ENCODE measurements at regions not wholly inside any gene's neighbourhood (a gene's known extent, or its start where the extent isn't known, plus 50 kb on each side); places are given as distances from the start of the nearest gene placed in this dataset.

- Histone ChIP-seq H3K27ac (ENCODE audit: low read depth, low read length) (no peak overlapping the region), H3K4me1 (ENCODE audit: control insufficient read depth in 1 of 2, insufficient read depth in 2 of 2, low read length in 2 of 2) (no peaks in the 10 kb centered on the region), H3K27me3 (ENCODE audit: control insufficient read depth in 1 of 2, insufficient read depth in 2 of 2, low read length in 2 of 2) (no peaks in the 10 kb centered on the region), H3K4me3 (ENCODE audit: low read depth in 1 of 2, low read length in 2 of 2) (no peak overlapping the region), H3K9me3 (ENCODE audit: control insufficient read depth in 1 of 2, low read length in 2 of 2) (no peaks in the 10 kb centered on the region), H3K9ac (ENCODE audit: low read depth in 1 of 2, low read length in 2 of 2) (no peak overlapping the region), H3K36me3 (ENCODE audit: control insufficient read depth in 1 of 2, insufficient read depth in 2 of 2, low read length in 2 of 2) (no peaks in the 10 kb centered on the region)
Measured at GRCh38 chr12:125458552-125459268, 393.5 kb downstream of the AACS start.

- no peaks in the 10 kb centered on the region for H3K27me3 ChIP-seq (ENCODE audit: control insufficient read depth in 1 of 2, insufficient read depth in 2 of 2, low read length in 2 of 2)
- H3K36me3 ChIP-seq (ENCODE audit: control insufficient read depth in 1 of 2, insufficient read depth in 2 of 2, low read length in 2 of 2) = no peaks in the 10 kb centered on the region
- H3K4me1 ChIP-seq (ENCODE audit: control insufficient read depth in 1 of 2, insufficient read depth in 2 of 2, low read length in 2 of 2) = no peaks in the 10 kb centered on the region
- no peak overlapping the region for H3K27ac ChIP-seq (ENCODE audit: low read depth, low read length)
- H3K9me3 ChIP-seq (ENCODE audit: control insufficient read depth in 1 of 2, low read length in 2 of 2) = no peaks in the 10 kb centered on the region
- H3K4me3 ChIP-seq (ENCODE audit: low read depth in 1 of 2, low read length in 2 of 2) = no peak overlapping the region
- H3K9ac ChIP-seq (ENCODE audit: low read depth in 1 of 2, low read length in 2 of 2) = no peak overlapping the region
Measured at GRCh38 chr12:125461831-125462230, 396.6 kb downstream of the AACS start.

GRCh38 chr12:125463386-125463785 is 398.2 kb downstream of the AACS start:
- Histone ChIP-seq H3K4me3 (ENCODE audit: low read depth in 1 of 2, low read length in 2 of 2) (no peak overlapping the region), H3K27ac (ENCODE audit: low read depth, low read length) (no peak overlapping the region), H3K27me3 (ENCODE audit: control insufficient read depth in 1 of 2, insufficient read depth in 2 of 2, low read length in 2 of 2) (no peaks in the 10 kb centered on the region), H3K36me3 (ENCODE audit: control insufficient read depth in 1 of 2, insufficient read depth in 2 of 2, low read length in 2 of 2) (no peaks in the 10 kb centered on the region), H3K9ac (ENCODE audit: low read depth in 1 of 2, low read length in 2 of 2) (no peak overlapping the region), H3K9me3 (ENCODE audit: control insufficient read depth in 1 of 2, low read length in 2 of 2) (no peaks in the 10 kb centered on the region), H3K4me1 (ENCODE audit: control insufficient read depth in 1 of 2, insufficient read depth in 2 of 2, low read length in 2 of 2) (no peaks in the 10 kb centered on the region)

GRCh38 chr12:125467363-125467762 is 402.1 kb downstream of the AACS start:
- Histone ChIP-seq H3K9me3 (ENCODE audit: control insufficient read depth in 1 of 2, low read length in 2 of 2) (no peaks in the 10 kb centered on the region), H3K27ac (ENCODE audit: low read depth, low read length) (no peak overlapping the region), H3K27me3 (ENCODE audit: control insufficient read depth in 1 of 2, insufficient read depth in 2 of 2, low read length in 2 of 2) (no peaks in the 10 kb centered on the region), H3K9ac (ENCODE audit: low read depth in 1 of 2, low read length in 2 of 2) (no peak overlapping the region), H3K36me3 (ENCODE audit: control insufficient read depth in 1 of 2, insufficient read depth in 2 of 2, low read length in 2 of 2) (no peaks in the 10 kb centered on the region), H3K4me1 (ENCODE audit: control insufficient read depth in 1 of 2, insufficient read depth in 2 of 2, low read length in 2 of 2) (peaks cover 0 to 4% of the 10 kb centered on the region in 2 donors), H3K4me3 (ENCODE audit: low read depth in 1 of 2, low read length in 2 of 2) (no peak overlapping the region)

- Histone ChIP-seq H3K9ac (ENCODE audit: low read depth in 1 of 2, low read length in 2 of 2) (no peak overlapping the region), H3K4me1 (ENCODE audit: control insufficient read depth in 1 of 2, insufficient read depth in 2 of 2, low read length in 2 of 2) (peaks cover 0 to 4% of the 10 kb centered on the region in 2 donors), H3K27ac (ENCODE audit: low read depth, low read length) (no peak overlapping the region), H3K4me3 (ENCODE audit: low read depth in 1 of 2, low read length in 2 of 2) (no peak overlapping the region), H3K36me3 (ENCODE audit: control insufficient read depth in 1 of 2, insufficient read depth in 2 of 2, low read length in 2 of 2) (no peaks in the 10 kb centered on the region), H3K9me3 (ENCODE audit: control insufficient read depth in 1 of 2, low read length in 2 of 2) (no peaks in the 10 kb centered on the region), H3K27me3 (ENCODE audit: control insufficient read depth in 1 of 2, insufficient read depth in 2 of 2, low read length in 2 of 2) (no peaks in the 10 kb centered on the region)
Measured at GRCh38 chr12:125469683-125470082, 404.4 kb downstream of the AACS start.

- H3K4me1 ChIP-seq (ENCODE audit: control insufficient read depth in 1 of 2, insufficient read depth in 2 of 2, low read length in 2 of 2) = peaks cover 0 to 4% of the 10 kb centered on the region in 2 donors
- H3K4me3 ChIP-seq (ENCODE audit: low read depth in 1 of 2, low read length in 2 of 2) = no peak overlapping the region
- no peak overlapping the region for H3K27ac ChIP-seq (ENCODE audit: low read depth, low read length)
Measured at GRCh38 chr12:125470838-125471783, 405.9 kb downstream of the AACS start.

GRCh38 chr12:125473501-125473900 is 408.3 kb downstream of the AACS start:
- Histone ChIP-seq H3K4me3 (ENCODE audit: low read depth in 1 of 2, low read length in 2 of 2) (no peak overlapping the region), H3K9ac (ENCODE audit: low read depth in 1 of 2, low read length in 2 of 2) (no peak overlapping the region), H3K36me3 (ENCODE audit: control insufficient read depth in 1 of 2, insufficient read depth in 2 of 2, low read length in 2 of 2) (no peaks in the 10 kb centered on the region), H3K9me3 (ENCODE audit: control insufficient read depth in 1 of 2, low read length in 2 of 2) (no peaks in the 10 kb centered on the region), H3K4me1 (ENCODE audit: control insufficient read depth in 1 of 2, insufficient read depth in 2 of 2, low read length in 2 of 2) (peaks cover 0 to 4% of the 10 kb centered on the region in 2 donors), H3K27me3 (ENCODE audit: control insufficient read depth in 1 of 2, insufficient read depth in 2 of 2, low read length in 2 of 2) (no peaks in the 10 kb centered on the region), H3K27ac (ENCODE audit: low read depth, low read length) (no peak overlapping the region)

More at GRCh38 chr12:125470838-125471783, 405.9 kb downstream of the AACS start:
- H3K27me3 ChIP-seq (ENCODE audit: control insufficient read depth in 1 of 2, insufficient read depth in 2 of 2, low read length in 2 of 2) = no peaks in the 10 kb centered on the region
- H3K9ac ChIP-seq (ENCODE audit: low read depth in 1 of 2, low read length in 2 of 2) = no peak overlapping the region
- no peaks in the 10 kb centered on the region for H3K36me3 ChIP-seq (ENCODE audit: control insufficient read depth in 1 of 2, insufficient read depth in 2 of 2, low read length in 2 of 2)
- no peaks in the 10 kb centered on the region for H3K9me3 ChIP-seq (ENCODE audit: control insufficient read depth in 1 of 2, low read length in 2 of 2)

GRCh38 chr12:125487336-125487735 is 422.1 kb downstream of the AACS start:
- Histone ChIP-seq H3K9me3 (ENCODE audit: control insufficient read depth in 1 of 2, low read length in 2 of 2) (no peaks in the 10 kb centered on the region), H3K27ac (ENCODE audit: low read depth, low read length) (no peak overlapping the region), H3K27me3 (ENCODE audit: control insufficient read depth in 1 of 2, insufficient read depth in 2 of 2, low read length in 2 of 2) (no peaks in the 10 kb centered on the region), H3K4me1 (ENCODE audit: control insufficient read depth in 1 of 2, insufficient read depth in 2 of 2, low read length in 2 of 2) (no peaks in the 10 kb centered on the region), H3K4me3 (ENCODE audit: low read depth in 1 of 2, low read length in 2 of 2) (no peak overlapping the region), H3K9ac (ENCODE audit: low read depth in 1 of 2, low read length in 2 of 2) (no peak overlapping the region), H3K36me3 (ENCODE audit: control insufficient read depth in 1 of 2, insufficient read depth in 2 of 2, low read length in 2 of 2) (no peaks in the 10 kb centered on the region)

- Histone ChIP-seq H3K27me3 (ENCODE audit: control insufficient read depth in 1 of 2, insufficient read depth in 2 of 2, low read length in 2 of 2) (no peaks in the 10 kb centered on the region), H3K4me3 (ENCODE audit: low read depth in 1 of 2, low read length in 2 of 2) (no peak overlapping the region), H3K9ac (ENCODE audit: low read depth in 1 of 2, low read length in 2 of 2) (no peak overlapping the region), H3K4me1 (ENCODE audit: control insufficient read depth in 1 of 2, insufficient read depth in 2 of 2, low read length in 2 of 2) (no peaks in the 10 kb centered on the region), H3K27ac (ENCODE audit: low read depth, low read length) (no peak overlapping the region), H3K9me3 (ENCODE audit: control insufficient read depth in 1 of 2, low read length in 2 of 2) (no peaks in the 10 kb centered on the region), H3K36me3 (ENCODE audit: control insufficient read depth in 1 of 2, insufficient read depth in 2 of 2, low read length in 2 of 2) (no peaks in the 10 kb centered on the region)
Measured at GRCh38 chr12:125491553-125491952, 426.3 kb downstream of the AACS start.
